Erythroblast (primary cell): ENCODE measurements at regions not wholly inside any gene's neighbourhood (a gene's known extent, or its start where the extent isn't known, plus 50 kb on each side); places are given as distances from the start of the nearest gene placed in this dataset.

Experiments used
- GATA1 ChIP-seq: IDR thresholded peaks from 2 replicates; pipeline ENCODE4 v1.6.1; 2011; ENCODE audit warnings: low read depth, mild to moderate bottlenecking, control low read depth, low read length, moderate library complexity
- POLR2A ChIP-seq: IDR thresholded peaks from 2 replicates; pipeline ENCODE4 v1.6.1; 2011; ENCODE audit warnings: mild to moderate bottlenecking, low read length

- TF ChIP-seq POLR2A (no peak), GATA1 (no peak)
These were observed 83.3 kb upstream of the NHSL1 start for GRCh38 chr6:138582573-138582972.
